ENCODE measurements at regions not wholly inside any gene's neighbourhood (a gene's known extent, or its start where the extent isn't known, plus 50 kb on each side); places are given as distances from the start of the nearest gene placed in this dataset.

DNA sequence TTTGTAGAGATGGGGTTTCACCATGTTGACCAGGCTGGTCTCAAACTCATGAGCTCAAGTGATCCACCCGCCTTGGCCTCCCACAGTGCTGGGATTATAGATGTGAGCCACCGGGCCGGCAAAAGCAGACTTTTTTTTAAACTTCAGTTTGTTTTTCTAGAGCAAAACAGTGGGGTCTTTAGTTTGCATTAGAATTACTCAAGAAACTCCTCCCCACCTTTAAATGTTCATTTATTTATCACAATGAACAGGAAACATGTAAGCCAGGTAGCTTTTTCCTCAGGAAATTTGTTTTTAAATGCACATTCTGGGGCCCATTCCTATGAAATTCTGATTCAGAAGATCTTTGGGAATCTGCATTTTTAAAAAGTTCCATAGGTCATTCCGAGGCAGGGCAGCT lies 56.0 kb upstream of the JAZF1 start:
- TF ChIP-seq CTCF (conservative IDR thresholded peaks at IDR 0.05 in 1 of 2, IDR thresholded peaks at IDR 0.05 in 1 of 2; ENCODE audit: low read depth in 1 of 2, low read length in 2 of 2) (no peak), EZH2 (IDR thresholded peaks at IDR 0.05; ENCODE audit: low read length, missing control alignments) (no peak)
